NCI-H748 (cell line): ENCODE measurements at regions not wholly inside any gene's neighbourhood (a gene's known extent, or its start where the extent isn't known, plus 50 kb on each side); places are given as distances from the start of the nearest gene placed in this dataset.
A peak's percentile ranks its signal among the peaks of the same experiment; 100 is the strongest.
"Not testable (repeated sequence)": the region's sequence is repeated elsewhere in the genome, so short reads cannot be mapped to it uniquely, and the experiment has no call there.

Experiments used
- DNase-seq: peaks from one replicate; lab custom pipeline; 2025; ENCODE audit not compliant: unreplicated experiment; lab: John Stamatoyannopoulos, UW

GRCh38 chr1:234848972-234849649 lies 239.1 kb upstream of the IRF2BP2 start:
- DNase-seq, result no peak

GRCh38 chr1:234846813-234847212 lies 236.8 kb upstream of the IRF2BP2 start:
- not testable (repeated sequence) for DNase-seq

- DNase-seq, result no peak
Observed at GRCh38 chr1:234845836-234846235, 235.9 kb upstream of the IRF2BP2 start.

- DNase-seq, result no peak
Observed at GRCh38 chr1:234845097-234845660, 235.2 kb upstream of the IRF2BP2 start.

GRCh38 chr1:234844479-234845031 lies 234.6 kb upstream of the IRF2BP2 start:
- no peak for DNase-seq

- DNase-seq, result no peak
Observed at GRCh38 chr1:234843946-234844345, 234.0 kb upstream of the IRF2BP2 start.

- DNase-seq, result no peak
Observed at GRCh38 chr1:234842726-234843641, 233.0 kb upstream of the IRF2BP2 start.

- no peak for DNase-seq
Observed at GRCh38 chr1:234841710-234842231, 231.8 kb upstream of the IRF2BP2 start.

- DNase-seq, result no peak
Observed at GRCh38 chr1:234841281-234841680, 231.3 kb upstream of the IRF2BP2 start.

- no peak for DNase-seq
Observed at GRCh38 chr1:234840843-234841242, 230.9 kb upstream of the IRF2BP2 start.

- DNase-seq, result peak; percentile 39
Observed at GRCh38 chr1:234840253-234840652, 230.3 kb upstream of the IRF2BP2 start.

GRCh38 chr1:234839663-234840062 lies 229.7 kb upstream of the IRF2BP2 start:
- DNase-seq, result peak; percentile 5

- no peak for DNase-seq
Observed at GRCh38 chr1:234838820-234839219, 228.8 kb upstream of the IRF2BP2 start.

GRCh38 chr1:234838182-234838581 lies 228.2 kb upstream of the IRF2BP2 start:
- DNase-seq, result no peak

GRCh38 chr1:234837713-234838112 lies 227.7 kb upstream of the IRF2BP2 start:
- no peak for DNase-seq

GRCh38 chr1:234836776-234837357 lies 226.9 kb upstream of the IRF2BP2 start:
- no peak for DNase-seq

- no peak for DNase-seq
Observed at GRCh38 chr1:234836045-234836681, 226.2 kb upstream of the IRF2BP2 start.

GRCh38 chr1:234835239-234835638 lies 225.3 kb upstream of the IRF2BP2 start:
- no peak for DNase-seq

GRCh38 chr1:234833646-234834045 lies 223.7 kb upstream of the IRF2BP2 start:
- DNase-seq, result no peak

- no peak for DNase-seq
Observed at GRCh38 chr1:234833118-234833517, 223.1 kb upstream of the IRF2BP2 start.
